Osteocyte (in vitro differentiated cells): ENCODE measurements at regions not wholly inside any gene's neighbourhood (a gene's known extent, or its start where the extent isn't known, plus 50 kb on each side); places are given as distances from the start of the nearest gene placed in this dataset.

ENCODE experiments used
- DNase-seq: peaks from one replicate; pipeline ENCODE4 v3.0.0; 2021; ENCODE audit warnings: mixed read lengths; ENCODE audit not compliant: unreplicated experiment; ENCODE audit errors: extremely low spot score
- H3K27ac Mint-ChIP-seq: one replicate; pipeline ENCODE4 v1.8.0; 2021; ENCODE audit warnings: mild to moderate bottlenecking, mixed read lengths; ENCODE audit not compliant: unreplicated experiment
- H3K27me3 Mint-ChIP-seq: one replicate; pipeline ENCODE4 v1.8.0; 2021; ENCODE audit warnings: mixed read lengths; ENCODE audit not compliant: unreplicated experiment
- H3K36me3 Mint-ChIP-seq: one replicate; pipeline ENCODE4 v1.8.0; 2021; ENCODE audit warnings: mixed read lengths; ENCODE audit not compliant: unreplicated experiment
- H3K4me1 Mint-ChIP-seq: one replicate; pipeline ENCODE4 v1.8.0; 2021; ENCODE audit warnings: mixed read lengths; ENCODE audit not compliant: unreplicated experiment
- H3K4me3 Mint-ChIP-seq: one replicate; pipeline ENCODE4 v1.8.0; 2021; ENCODE audit warnings: mild to moderate bottlenecking, moderate library complexity, mixed read lengths; ENCODE audit not compliant: unreplicated experiment
- H3K9me3 Mint-ChIP-seq: one replicate; pipeline ENCODE4 v1.8.0; 2021; ENCODE audit warnings: mixed read lengths; ENCODE audit not compliant: unreplicated experiment
- TF ChIP-seq, protein P1 (sequence below): fragments of 200-600 bp; sonication (generic); IDR thresholded peaks from 2 replicates; pipeline ENCODE4 v1.5.0; 2021; ENCODE audit warnings: antibody characterized with exemption, mild to moderate bottlenecking, moderate library complexity

DNA sequence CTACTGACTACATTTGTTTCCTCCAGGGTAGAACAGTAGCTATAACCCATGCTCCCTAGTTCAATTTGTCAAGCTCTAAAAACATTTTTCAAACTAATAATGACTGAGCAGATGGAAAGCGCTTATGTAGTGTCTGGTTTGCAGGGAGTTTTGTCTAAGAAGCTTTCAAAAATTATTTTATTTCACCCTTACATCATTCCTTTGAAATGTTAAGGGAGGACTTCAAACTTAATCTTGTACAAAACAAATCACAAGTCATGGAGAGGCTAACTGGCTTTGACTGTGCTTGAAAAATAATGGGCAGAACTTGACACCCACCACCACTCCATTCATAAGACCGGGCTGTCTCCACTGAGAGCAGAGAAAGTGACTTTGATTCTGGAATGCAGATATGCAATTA lies 153.4 kb upstream of the QRFPR start:
- Mint-ChIP-seq H3K27ac (no peak overlapping the region), H3K4me1 (no peaks in the 10 kb centered on the region), H3K9me3 (no peaks in the 10 kb centered on the region), H3K4me3 (no peak overlapping the region), H3K27me3 (peaks cover 17% of the 10 kb centered on the region), H3K36me3 (no peaks in the 10 kb centered on the region)
- no peak for DNase-seq
- TF ChIP-seq, protein P1, sequence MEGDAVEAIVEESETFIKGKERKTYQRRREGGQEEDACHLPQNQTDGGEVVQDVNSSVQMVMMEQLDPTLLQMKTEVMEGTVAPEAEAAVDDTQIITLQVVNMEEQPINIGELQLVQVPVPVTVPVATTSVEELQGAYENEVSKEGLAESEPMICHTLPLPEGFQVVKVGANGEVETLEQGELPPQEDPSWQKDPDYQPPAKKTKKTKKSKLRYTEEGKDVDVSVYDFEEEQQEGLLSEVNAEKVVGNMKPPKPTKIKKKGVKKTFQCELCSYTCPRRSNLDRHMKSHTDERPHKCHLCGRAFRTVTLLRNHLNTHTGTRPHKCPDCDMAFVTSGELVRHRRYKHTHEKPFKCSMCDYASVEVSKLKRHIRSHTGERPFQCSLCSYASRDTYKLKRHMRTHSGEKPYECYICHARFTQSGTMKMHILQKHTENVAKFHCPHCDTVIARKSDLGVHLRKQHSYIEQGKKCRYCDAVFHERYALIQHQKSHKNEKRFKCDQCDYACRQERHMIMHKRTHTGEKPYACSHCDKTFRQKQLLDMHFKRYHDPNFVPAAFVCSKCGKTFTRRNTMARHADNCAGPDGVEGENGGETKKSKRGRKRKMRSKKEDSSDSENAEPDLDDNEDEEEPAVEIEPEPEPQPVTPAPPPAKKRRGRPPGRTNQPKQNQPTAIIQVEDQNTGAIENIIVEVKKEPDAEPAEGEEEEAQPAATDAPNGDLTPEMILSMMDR: no peak

DNA sequence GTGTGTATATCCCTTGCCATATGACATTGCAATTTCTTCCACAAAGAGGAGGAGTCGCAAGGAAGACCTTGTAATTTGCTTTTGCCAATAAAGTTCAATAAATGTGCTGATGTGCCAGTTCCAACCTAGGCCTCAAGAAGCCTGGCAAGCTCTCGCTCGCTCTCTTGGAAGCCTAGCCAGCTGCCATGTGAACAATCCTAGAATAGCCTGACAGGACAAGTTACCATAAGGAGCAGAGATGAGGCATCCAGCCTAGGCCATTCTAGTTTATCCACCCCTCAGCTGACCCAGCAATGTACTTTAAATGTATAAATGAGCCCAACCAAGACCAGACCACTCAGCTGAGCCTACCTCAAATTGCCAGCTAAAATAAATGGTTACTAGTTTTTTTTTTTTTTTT lies 145.7 kb upstream of the QRFPR start:
- H3K4me1 Mint-ChIP-seq: no peaks in the 10 kb centered on the region
- H3K27me3 Mint-ChIP-seq: peaks cover 3% of the 10 kb centered on the region
- H3K9me3 Mint-ChIP-seq: no peaks in the 10 kb centered on the region
- H3K27ac Mint-ChIP-seq: no peak overlapping the region
- no peak for DNase-seq
- H3K36me3 Mint-ChIP-seq: no peaks in the 10 kb centered on the region
- TF ChIP-seq, protein P1: no peak
- H3K4me3 Mint-ChIP-seq: no peak overlapping the region

DNA sequence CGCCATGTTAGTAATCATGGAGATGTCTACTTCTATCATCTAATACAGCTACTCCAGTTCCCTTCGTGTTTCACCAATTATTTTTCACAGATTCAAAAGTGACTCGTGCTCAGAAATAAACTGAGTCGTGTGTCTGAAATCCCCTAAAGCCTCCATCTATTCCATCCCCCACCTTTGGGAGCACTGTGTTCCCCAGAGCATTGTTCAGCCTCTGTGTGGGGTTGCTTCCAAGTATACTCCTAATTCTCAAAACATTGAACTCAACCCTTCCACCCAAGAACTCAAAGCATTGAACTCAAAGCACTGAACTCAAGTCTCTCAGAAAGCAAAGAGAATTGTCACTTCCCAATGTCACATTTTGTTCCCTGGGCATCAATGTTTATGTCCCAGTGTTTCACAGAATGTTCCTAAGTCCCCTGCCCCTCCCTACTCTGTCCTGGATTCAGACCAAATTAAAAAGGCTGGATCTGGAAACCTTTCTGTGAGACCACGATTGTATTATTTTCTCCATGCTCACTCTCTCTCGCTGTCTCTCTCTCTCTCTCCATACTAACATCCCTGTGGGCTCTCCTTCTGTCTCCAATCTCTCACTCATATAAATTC lies 138.5 kb upstream of the QRFPR start:
- Mint-ChIP-seq H3K27me3 (no peaks in the 10 kb centered on the region), H3K4me1 (no peaks in the 10 kb centered on the region), H3K27ac (no peak overlapping the region), H3K4me3 (no peak overlapping the region), H3K9me3 (peaks cover 9% of the 10 kb centered on the region), H3K36me3 (no peaks in the 10 kb centered on the region)
- DNase-seq: no peak
- TF ChIP-seq, protein P1: no peak

DNA sequence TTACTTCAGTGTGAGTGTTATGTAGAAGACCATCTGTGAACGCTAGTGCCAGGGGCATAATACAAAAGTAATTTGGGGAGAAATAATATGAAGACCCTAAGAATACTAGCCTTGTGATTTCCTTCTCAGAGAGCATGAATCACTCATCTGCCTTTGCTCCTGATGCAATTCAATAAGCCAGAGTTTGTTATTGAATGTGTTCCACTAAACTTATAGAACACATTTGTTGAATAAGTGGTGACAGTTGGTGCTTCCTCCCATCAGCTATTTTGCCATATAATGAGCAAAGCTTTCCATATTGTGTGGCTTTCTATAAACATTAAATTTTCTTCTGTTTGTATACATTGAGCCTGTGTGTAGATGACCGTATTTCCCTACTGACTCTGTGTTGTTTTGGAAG lies 136.4 kb upstream of the QRFPR start:
- Mint-ChIP-seq H3K27ac (no peak overlapping the region), H3K9me3 (peaks cover 9% of the 10 kb centered on the region), H3K36me3 (no peaks in the 10 kb centered on the region), H3K4me3 (no peak overlapping the region), H3K27me3 (no peaks in the 10 kb centered on the region), H3K4me1 (no peaks in the 10 kb centered on the region)
- TF ChIP-seq, protein P1: no peak
- no peak for DNase-seq

DNA sequence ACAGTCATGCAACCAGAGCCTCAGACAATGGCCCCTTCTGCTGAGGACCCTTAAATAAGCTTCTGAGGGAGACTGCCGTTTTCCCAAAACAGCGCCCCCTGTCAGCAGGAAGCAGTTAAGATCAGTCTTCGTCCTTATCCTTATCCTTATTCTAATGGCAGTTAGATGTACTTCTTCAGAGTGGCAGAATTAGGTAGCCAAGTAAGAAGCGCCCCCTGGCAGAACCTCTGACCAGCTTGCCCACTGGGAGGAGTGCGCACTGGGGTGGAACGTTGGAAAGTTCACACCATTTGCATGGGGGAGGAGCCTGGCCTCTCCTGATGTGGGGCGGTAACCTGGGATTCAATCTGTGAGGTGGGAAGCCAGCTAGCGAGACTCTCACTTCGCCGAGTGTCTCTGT lies 133.6 kb upstream of the QRFPR start:
- H3K4me3 Mint-ChIP-seq: no peak overlapping the region
- no peaks in the 10 kb centered on the region for H3K4me1 Mint-ChIP-seq
- H3K27ac Mint-ChIP-seq: no peak overlapping the region
- no peak for DNase-seq
- H3K27me3 Mint-ChIP-seq: peaks cover 4% of the 10 kb centered on the region
- H3K9me3 Mint-ChIP-seq: peaks cover 8% of the 10 kb centered on the region
- no peaks in the 10 kb centered on the region for H3K36me3 Mint-ChIP-seq
- TF ChIP-seq, protein P1: no peak
